ENCODE measurements at regions not wholly inside any gene's neighbourhood (a gene's known extent, or its start where the extent isn't known, plus 50 kb on each side); places are given as distances from the start of the nearest gene placed in this dataset.
"Not testable (repeated sequence)": the region's sequence is repeated elsewhere in the genome, so short reads cannot be mapped to it uniquely, and the experiment has no call there.

DNA sequence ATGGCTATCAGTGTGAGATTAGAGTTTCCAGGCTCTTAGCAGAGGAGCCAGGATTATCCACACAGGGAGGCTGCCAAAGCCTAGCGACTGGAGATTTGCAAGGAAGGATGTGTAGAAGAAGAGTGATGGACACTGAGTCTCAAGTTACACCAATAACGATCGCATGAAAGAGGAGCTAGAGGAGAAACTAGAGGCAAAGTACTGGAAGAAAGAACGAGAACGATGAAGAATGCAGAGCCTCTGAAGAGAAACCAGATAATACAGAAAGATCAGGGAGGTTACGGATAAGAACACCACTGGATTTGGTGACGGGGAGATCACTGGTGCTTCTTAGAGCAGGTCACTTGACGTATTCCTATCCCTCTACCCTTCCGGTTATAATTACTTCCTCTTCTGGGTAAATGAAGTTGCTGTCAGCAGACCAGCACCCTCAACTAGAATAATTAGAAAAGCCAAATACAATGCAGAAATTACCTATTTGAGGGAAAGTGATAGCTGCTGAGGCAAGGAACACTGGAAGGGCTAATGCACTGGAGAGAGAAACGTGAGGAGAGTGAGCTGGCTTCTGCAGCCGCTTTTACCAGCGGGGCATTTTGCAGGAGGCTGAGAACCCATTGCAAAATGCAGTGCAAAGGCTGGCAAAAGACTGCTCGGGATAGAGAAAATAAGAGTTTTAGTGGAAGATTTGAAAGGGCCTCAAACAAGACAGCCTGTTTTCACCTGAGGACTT is 93.1 kb upstream of the HIF1A start:
- no peak for DNase-seq

GRCh38 chr14:61602733-61603077 is 92.6 kb upstream of the HIF1A start:
- no peak for DNase-seq

DNA sequence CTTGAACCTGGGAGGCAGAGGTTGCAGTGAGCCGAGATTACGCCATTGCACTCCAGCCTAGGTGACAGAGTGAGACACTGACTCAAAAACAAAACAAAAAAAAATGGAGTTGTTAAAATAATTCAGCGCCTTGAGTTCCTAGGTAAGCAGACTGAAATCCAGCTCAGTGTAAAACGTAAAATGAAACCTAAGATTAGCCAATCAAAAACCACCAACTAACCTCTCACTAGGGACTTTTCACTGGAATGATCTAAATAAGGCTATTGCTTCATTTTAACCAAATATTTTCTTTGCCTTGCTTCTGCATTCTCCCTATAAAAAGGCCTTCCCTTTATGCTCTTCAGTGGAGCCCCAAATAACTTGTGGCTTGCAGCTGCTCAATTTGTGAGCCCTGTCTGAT is 91.6 kb upstream of the HIF1A start:
- no peak for DNase-seq

- DNase-seq, result peak; percentile 64
These were observed 87.6 kb upstream of the HIF1A start for GRCh38 chr14:61607570-61608244.

DNA sequence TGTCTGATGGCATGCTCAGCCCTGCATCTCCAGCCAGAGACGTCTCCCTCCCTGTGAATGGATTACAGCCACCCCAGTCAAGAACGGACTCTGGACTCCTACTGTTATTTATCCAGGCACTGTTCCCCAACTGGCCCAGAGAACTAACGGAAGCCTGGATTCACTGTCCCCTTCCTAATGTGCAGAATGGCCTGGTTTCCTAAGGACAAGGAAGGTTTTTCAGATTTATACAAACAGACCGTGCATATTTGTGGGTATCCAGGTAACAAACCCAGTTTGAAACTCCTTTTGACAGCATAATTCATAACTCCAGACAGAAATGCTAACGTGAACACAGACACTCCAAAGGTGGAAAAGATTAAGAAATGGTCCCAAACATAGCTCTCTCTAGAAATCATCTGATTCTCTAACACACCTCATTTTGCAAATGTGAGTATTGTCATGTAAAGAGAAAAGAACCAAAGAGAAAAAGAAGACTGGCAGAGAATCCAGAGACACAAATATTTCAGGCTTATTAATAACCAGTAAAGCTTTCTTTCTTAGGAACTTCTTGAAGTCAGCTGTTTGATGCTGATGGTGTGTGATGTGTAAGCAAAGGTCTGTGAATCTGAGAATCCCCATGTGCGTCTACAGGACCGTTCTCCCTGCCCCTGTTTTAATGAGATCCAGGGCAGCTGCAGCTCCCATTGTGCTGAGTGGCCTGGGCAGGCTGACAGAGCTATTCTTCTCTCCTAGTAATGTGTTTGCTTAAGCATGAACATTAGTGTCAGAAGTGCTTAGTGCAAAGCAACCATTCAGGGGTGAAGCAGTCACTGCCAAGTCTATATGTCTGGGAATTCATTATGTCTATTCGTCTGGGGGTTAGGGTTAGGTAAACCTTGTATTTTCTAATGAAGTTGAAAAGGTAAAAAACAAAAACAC is 86.8 kb upstream of the HIF1A start:
- no peak for DNase-seq

DNA sequence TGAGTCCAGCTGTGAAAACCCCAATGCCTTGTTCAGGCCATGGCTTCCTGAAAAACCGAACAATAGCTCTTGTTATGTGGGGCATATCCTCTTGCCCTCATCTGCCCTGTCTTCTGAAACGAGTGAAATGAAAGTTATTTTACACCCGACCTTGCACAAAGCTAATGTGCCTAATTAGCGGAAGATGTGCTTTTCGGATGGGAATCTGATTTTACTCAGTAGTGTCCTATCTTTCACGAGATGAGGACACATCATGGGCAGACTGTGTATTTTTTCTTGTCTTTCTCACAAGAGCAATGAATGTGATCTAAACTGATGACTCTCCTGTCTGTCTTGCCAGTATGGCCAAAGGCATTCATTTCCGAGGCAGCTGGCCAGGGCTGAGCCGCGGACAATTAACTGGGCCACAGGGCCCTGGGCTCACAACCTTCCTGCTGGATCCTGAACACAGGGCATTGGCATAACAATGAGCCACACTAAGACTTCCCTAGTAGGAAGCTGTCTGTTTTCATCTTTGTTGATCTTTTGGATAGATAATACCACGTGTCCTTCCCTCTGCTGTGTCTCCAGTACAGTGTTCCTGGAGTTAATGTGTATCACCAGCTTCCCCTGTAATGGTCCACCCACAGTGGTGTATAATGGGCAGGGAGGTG is 86.0 kb upstream of the HIF1A start:
- DNase-seq, result peak; percentile 60

- no peak for DNase-seq
These were observed 85.4 kb upstream of the HIF1A start for GRCh38 chr14:61609884-61610283.

DNA sequence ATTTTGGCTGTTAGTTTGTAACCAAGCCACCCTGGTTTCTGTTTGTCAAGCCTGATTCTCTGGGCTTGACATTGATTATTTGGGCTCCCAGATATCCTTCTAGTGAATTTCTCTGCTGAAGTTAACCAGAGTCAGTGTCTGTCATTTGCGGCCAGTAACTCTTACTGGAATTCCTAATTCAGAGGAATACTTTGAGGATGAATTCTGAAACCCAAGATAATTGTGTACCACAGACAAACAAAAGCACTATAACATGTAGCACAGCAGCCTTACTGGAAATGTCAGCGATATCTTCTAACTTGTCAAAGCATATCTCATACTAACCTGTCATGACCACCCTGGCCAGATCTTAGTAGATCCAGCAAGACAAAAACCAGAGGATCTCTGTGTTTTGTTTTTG is 84.4 kb upstream of the HIF1A start:
- DNase-seq, result no peak

- no peak for DNase-seq
These were observed 83.3 kb upstream of the HIF1A start for GRCh38 chr14:61611880-61612630.

DNA sequence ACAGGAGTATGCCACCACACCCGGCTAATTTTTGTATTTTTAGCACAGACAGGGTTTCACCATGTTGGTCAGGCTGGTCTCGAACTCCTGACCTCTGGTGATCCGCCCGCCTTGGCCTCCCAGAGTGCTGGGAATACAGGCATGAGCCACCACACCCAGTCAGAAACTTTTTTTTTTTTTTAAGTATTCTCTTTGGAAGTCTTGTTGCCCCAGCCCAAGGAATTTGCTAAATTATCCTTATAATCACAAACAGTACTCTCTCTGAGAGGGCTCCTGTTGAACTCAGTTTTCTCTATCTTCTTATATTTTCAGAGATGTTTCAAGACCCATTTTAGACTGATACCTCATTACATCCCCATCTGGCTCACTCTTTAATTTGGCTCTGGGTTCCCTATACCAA is 82.3 kb upstream of the HIF1A start:
- not testable (repeated sequence) for DNase-seq

DNA sequence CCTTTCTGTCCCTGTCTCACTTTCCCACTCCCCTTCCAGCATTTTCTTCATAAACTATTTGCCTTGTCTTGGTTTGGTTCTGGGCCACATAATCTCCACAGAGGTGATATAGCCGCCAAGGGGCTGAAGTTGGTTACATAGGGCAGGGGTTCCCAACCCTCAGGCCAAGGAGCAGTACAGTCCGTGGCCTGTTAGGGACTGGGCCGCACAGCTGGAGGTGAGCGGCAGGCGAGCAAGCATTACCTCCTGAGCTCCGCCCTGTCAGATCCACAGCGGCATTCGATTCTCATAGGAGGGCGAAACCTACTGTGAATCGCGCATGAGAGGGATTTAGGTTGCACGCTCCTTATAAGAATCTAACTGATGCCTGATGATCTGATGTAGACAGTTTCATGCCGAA is 80.6 kb upstream of the HIF1A start:
- no peak for DNase-seq

- no peak for DNase-seq
These were observed 79.4 kb upstream of the HIF1A start for GRCh38 chr14:61615743-61616523.

- no peak for DNase-seq
These were observed 78.7 kb upstream of the HIF1A start for GRCh38 chr14:61616524-61617185.

GRCh38 chr14:61618448-61618847 is 76.9 kb upstream of the HIF1A start:
- DNase-seq, result no peak

DNA sequence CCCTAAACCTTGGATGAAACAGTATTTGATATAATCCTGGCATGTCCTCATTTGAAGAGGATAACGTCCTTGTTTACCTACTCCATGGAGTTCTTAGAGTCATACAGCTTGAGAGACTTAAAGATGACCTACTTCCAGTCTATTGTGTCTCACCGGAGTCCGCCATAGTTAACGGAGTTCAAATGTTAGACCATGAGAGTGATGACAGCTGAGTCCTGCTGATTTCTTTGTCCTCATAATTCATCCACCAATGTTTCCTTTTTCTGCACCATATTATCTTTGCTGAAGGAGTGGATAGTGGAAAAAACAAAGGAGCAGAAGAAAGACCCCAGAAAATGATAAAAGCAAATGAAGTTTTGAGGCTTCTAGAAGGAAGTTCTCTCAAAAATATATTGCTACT is 75.8 kb upstream of the HIF1A start:
- DNase-seq, result no peak

DNA sequence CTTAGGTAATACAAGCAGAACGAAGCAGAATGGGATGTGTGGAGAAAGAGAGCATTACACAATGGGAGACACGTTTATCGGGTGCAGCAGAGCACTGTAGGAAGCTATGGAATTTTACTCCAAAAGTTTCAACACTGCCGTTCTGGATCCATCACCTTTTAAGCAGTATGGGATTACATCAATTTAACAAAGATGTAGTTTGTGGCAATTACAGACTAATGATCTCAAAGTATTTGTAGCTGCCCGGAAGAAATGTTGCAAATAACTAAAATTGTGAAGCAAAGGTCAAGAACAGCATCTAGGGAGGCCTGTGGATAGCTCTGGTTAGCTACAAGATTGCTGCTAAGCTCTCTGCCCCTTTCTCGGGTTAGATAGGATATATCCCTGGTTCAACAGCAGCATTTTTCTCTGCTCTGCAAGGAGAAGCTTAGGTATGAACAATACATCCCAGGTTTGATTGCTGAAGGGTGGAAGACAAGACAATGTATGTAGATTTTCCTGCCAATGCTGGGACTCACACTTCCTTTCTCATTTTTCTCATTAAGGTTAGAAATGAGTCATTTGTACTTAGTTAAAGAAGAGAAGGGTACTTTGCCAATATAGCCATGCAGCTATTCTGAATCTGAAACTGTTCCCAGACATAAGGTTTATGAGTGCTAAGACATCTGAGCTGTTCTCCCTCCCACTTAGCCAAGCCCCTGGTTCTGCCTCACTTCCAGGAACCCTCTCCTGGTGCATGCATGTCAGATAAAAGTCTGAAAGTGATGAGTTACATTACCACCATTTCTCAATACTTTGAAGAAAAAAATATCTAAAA is 75.0 kb upstream of the HIF1A start:
- peak; percentile 46 for DNase-seq

DNA sequence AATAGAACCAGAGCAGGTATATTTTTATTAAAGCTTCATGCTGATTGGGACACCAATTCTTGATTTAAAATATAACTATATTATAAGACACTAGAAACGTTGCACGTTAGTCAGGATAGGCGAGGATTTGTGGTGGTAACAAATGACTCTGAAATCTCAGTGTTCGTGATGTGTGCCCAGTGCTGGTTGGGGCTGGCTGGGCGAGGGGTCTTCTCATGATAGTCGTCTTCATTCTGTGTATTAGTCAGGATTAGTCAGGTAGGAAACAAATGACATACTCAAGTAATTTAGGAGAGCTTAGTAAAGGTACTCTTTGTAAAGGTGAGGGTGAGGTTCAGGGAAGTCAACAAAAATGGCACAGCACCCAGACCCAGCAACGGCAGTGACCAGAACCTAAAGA is 73.9 kb upstream of the HIF1A start:
- no peak for DNase-seq

DNA sequence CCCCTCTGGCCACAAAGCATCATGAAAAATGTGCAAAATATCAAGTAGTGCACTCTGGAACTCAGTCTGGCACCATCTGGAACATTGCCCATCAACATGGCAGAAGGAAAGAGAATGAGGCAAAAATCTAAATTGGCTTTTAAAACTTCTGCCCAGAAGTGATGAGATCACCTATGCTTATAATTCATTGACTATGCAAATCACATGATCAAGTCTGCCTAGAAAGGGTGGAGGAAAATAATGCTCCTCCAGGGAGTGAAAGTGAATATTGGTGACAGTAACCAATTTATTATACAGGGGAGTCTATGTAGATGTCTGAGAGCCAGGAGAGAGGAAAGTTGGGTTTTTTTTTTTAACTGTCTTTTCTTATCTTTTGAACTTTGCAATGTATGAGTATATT is 73.3 kb upstream of the HIF1A start:
- no peak for DNase-seq

- no peak for DNase-seq
These were observed 71.4 kb upstream of the HIF1A start for GRCh38 chr14:61623927-61624326.

- DNase-seq, result no peak
These were observed 70.1 kb upstream of the HIF1A start for GRCh38 chr14:61625165-61625564.

Measured in left hindlimb (tissue), 1 donor.